ENCODE measurements at regions not wholly inside any gene's neighbourhood (a gene's known extent, or its start where the extent isn't known, plus 50 kb on each side); places are given as distances from the start of the nearest gene placed in this dataset.

GRCh38 chr17:77631307-77631706 is 327.2 kb upstream of the TNRC6C start:
- no peak overlapping the region for H4K91ac ChIP-seq (replicated peaks; ENCODE audit: insufficient read length, low read length)
- no peak for FAIRE-seq
- ChIA-PET CTCF (ENCODE audit: partially characterized antibody) (interaction anchor here (0.8 kb wide), 2 partner anchors 9 to 41 kb away, joined by 3 read pairs; no protein-coding TSS in a partner anchor), POLR2A (ENCODE audit: partially characterized antibody) (interaction anchor here (0.6 to 0.7 kb wide), 2 partner anchors 82 to 126 kb away, joined by 3 to 4 read pairs; no protein-coding TSS in a partner anchor)
- H3K23ac ChIP-seq (ENCODE audit: insufficient read length): no peak overlapping the region
- no peaks in the 10 kb centered on the region; a peak in 1 of 4 replicates for H3K9me3 ChIP-seq (ENCODE audit: insufficient read depth in 2 of 2, low read depth in 1 of 2, low read length in 1 of 2)
- no peak overlapping the region for H3K27ac ChIP-seq (ENCODE audit: low read depth, low read length)
- no peak overlapping the region for H2BK120ac ChIP-seq (replicated peaks; ENCODE audit: low read depth, low read length)
- H3K9ac ChIP-seq (replicated peaks in 1 of 4; ENCODE audit: extremely low read depth in 1 of 4, low read depth in 3 of 4, low read length in 3 of 4): no peak overlapping the region
- H3K56ac ChIP-seq (replicated peaks; ENCODE audit: insufficient read length, low read depth, low read length): no peak overlapping the region
- no peaks in the 10 kb centered on the region for H3K79me2 ChIP-seq (ENCODE audit: control insufficient read depth in 1 of 2, insufficient read depth in 2 of 2, low read length in 2 of 2)
- H3K4me1 ChIP-seq (replicated peaks in 1 of 4; ENCODE audit: control insufficient read depth in 3 of 4, insufficient read depth in 4 of 4, low read length in 3 of 4): no peaks in the 10 kb centered on the region
- H3K36me3 ChIP-seq (ENCODE audit: control insufficient read depth in 2 of 4, insufficient read depth in 4 of 4, low read length in 3 of 4): no peaks in the 10 kb centered on the region
- no peak overlapping the region for H3K14ac ChIP-seq (ENCODE audit: insufficient read length)
- H2BK20ac ChIP-seq (ENCODE audit: low read length): no peak overlapping the region
- no peak overlapping the region for H2AFZ ChIP-seq (ENCODE audit: low read length)
- no peak overlapping the region for H2AK5ac ChIP-seq (ENCODE audit: low read depth, low read length)
- no peak for TF ChIP-seq PHF8 (conservative IDR thresholded peaks at IDR 0.05; ENCODE audit: low read depth, low read length)
- TF ChIP-seq CREB1 (IDR thresholded peaks at IDR 0.05): no peak
- TF ChIP-seq JUND (IDR thresholded peaks at IDR 0.05; ENCODE audit: low read length): no peak
- TF ChIP-seq TCF12 (IDR thresholded peaks at IDR 0.05; ENCODE audit: low read depth, low read length): no peak
- no peak overlapping the region for H3K4ac ChIP-seq (replicated peaks; ENCODE audit: insufficient read length, low read depth, low read length)
- no peak overlapping the region for H3K4me2 ChIP-seq (ENCODE audit: insufficient read depth in 1 of 2, low read depth in 2 of 2, low read length in 2 of 2)
- DNase-seq (ENCODE audit: low read depth in 1 of 2, low spot score in 2 of 2): no peak
- H4K5ac ChIP-seq (ENCODE audit: insufficient read length, low read depth, low read length): no peak overlapping the region
- no peaks in the 10 kb centered on the region for H3K79me1 ChIP-seq (ENCODE audit: low read depth, low read length)
- H2BK12ac ChIP-seq (ENCODE audit: low read depth, low read length): no peak overlapping the region
- no peak overlapping the region for H2BK5ac ChIP-seq (ENCODE audit: low read depth, low read length)
- H4K8ac ChIP-seq (ENCODE audit: extremely low read depth, insufficient read depth, low read length): no peak overlapping the region
- no peaks in the 10 kb centered on the region for H4K20me1 ChIP-seq (replicated peaks in 1 of 2; ENCODE audit: control insufficient read depth in 1 of 2, insufficient read depth in 2 of 2, low read length in 2 of 2)
- WGBS, 2 experiments (ENCODE audit: extremely low coverage in 1 of 2, insufficient coverage in 1 of 2, insufficient read length in 1 of 2, insufficient replicate concordance in 2 of 2, low coverage in 1 of 2, low lambda C conversion rate in 2 of 2, missing lambda C conversion rate in 1 of 2): 95% methylated on average over 9 of the region's 9 CpGs; no CpG with 5 or more reads in 1 of the 2 experiments
- H3K18ac ChIP-seq (ENCODE audit: extremely low read depth, low read length): no peak overlapping the region
- H2BK15ac ChIP-seq (ENCODE audit: low read length): no peak overlapping the region
- no peaks in the 10 kb centered on the region for H3K23me2 ChIP-seq (ENCODE audit: low read depth, low read length)
- no peak overlapping the region for H3K4me3 ChIP-seq (ENCODE audit: extremely low read depth in 1 of 4, insufficient read depth in 2 of 4, low read depth in 3 of 4, low read length in 4 of 4)
- H3K27me3 ChIP-seq (replicated peaks in 1 of 4; ENCODE audit: control insufficient read depth in 3 of 4, extremely low read depth in 1 of 4, insufficient read depth in 3 of 4, low read length in 3 of 4): no peaks in the 10 kb centered on the region
